ENCODE measurements at regions not wholly inside any gene's neighbourhood (a gene's known extent, or its start where the extent isn't known, plus 50 kb on each side); places are given as distances from the start of the nearest gene placed in this dataset.

DNA sequence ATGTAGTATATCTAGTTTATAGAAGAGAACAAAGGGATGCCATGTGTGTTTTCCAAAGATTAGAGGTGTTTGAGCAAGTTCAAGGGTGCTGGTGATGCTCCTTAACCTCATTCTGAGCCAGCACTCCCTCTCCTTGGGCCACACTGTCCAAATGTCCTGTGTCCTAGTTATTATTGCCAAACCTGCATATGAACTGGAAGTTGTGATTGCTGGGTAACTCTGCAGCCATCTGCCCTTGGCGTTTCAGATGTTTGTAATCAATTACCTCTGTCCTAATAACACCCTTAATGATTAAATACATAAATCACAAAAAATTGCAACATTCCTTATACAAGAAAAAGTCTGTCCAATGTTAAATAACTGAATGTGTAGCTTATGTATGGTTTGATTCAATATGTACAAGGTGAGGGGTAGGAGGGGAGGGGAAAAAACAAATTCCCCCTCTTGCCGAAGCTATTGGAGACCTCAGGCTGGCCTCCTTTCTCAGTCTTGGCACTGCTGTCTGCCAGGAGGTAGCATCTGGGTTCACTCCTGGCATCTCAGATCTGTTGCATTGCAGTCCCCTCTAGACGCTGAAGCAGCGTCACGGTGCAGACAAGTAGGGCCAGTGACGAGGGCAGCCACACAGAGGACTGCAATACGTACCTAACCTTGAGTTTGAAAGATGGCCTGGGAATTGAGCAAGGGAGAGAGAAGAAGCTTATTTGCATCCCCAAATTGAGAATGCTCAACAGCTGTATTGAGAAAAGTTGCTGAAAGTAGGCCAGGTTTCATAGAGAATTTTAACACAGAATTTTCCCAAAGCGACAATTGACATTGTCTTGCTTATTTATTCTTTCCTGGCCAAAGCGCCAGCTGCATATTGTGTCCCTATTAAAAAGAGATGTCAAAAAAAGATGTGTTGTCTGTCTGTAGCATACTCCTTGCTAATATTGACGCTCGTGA lies 89.6 kb upstream of the ARHGAP32 start:
- Histone ChIP-seq H3K9me3 (no peaks in the 10 kb centered on the region), H3K4me1 (peaks cover 0 to 31% (median 10%) of the 10 kb centered on the region in 12 donors), H3K27ac (no peak overlapping the region), H3K27me3 (peaks cover 0 to 4% (median 0%) of the 10 kb centered on the region in 9 donors), H3K36me3 (no peaks in the 10 kb centered on the region), H3K4me3 (no peak overlapping the region)
- no peak for TF ChIP-seq POLR2A (IDR thresholded peaks at IDR 0.05)
- TF ChIP-seq, protein P1, sequence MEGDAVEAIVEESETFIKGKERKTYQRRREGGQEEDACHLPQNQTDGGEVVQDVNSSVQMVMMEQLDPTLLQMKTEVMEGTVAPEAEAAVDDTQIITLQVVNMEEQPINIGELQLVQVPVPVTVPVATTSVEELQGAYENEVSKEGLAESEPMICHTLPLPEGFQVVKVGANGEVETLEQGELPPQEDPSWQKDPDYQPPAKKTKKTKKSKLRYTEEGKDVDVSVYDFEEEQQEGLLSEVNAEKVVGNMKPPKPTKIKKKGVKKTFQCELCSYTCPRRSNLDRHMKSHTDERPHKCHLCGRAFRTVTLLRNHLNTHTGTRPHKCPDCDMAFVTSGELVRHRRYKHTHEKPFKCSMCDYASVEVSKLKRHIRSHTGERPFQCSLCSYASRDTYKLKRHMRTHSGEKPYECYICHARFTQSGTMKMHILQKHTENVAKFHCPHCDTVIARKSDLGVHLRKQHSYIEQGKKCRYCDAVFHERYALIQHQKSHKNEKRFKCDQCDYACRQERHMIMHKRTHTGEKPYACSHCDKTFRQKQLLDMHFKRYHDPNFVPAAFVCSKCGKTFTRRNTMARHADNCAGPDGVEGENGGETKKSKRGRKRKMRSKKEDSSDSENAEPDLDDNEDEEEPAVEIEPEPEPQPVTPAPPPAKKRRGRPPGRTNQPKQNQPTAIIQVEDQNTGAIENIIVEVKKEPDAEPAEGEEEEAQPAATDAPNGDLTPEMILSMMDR (IDR thresholded peaks at IDR 0.05), result no peak
- 88 to 95% (median 93%) methylated on average over 11 of the region's 11 CpGs for WGBS, 4 donors
- DNase-seq, result no peak
- no peak for ATAC-seq
- intact Hi-C loops (cut with DNase I), result loop anchor here in 1 of 10 donors (5.0 kb wide), 1 partner anchor 41 kb away; no protein-coding TSS in a partner anchor

DNA sequence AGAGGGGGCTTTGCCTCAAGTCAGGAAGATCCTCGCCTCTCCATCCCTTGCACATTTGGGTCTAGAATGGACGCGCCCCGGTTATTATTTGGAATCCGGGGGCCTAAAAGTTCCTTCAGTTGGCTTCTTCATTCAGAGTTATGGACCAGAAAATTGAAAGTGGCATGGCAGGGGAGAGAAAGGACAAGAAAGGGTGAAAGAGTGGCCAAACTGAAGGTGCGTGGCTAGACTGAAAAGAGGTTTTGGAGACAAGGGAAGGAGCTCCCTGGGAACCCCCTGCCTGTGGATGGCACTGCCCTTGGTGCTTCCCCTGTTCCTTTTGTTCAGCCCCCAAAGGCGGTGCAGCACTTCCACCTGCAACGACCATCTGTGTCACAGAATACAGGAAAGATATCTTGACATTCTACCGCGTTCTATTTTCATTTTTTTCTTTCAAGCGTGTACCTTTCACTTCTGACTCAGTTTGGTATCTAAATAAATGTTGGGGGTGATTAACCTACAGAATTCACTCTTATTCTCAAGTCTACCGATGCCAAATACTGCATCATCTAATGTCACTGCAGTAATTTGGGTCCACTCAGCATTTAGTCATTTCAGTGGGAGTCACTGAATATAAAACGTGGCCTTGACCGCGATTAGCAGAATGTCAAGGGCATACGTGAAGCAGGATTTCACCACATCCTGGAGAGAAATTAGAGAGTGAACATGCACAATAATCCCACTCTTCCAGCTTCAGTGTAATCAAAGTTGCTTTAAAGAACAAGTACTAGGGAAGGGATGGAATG lies 88.1 kb upstream of the ARHGAP32 start:
- TF ChIP-seq, protein P1 (IDR thresholded peaks at IDR 0.05), result no peak
- TF ChIP-seq POLR2A (IDR thresholded peaks at IDR 0.05), result no peak
- peaks cover 0 to 39% (median 14%) of the 10 kb centered on the region in 12 donors for H3K4me1 ChIP-seq
- H3K9me3 ChIP-seq, result no peaks in the 10 kb centered on the region
- intact Hi-C loops (cut with DNase I), result loop anchor here in 1 of 10 donors (5.0 kb wide), 1 partner anchor 42 kb away; no protein-coding TSS in a partner anchor
- peaks cover 0 to 4% (median 0%) of the 10 kb centered on the region in 9 donors for H3K27me3 ChIP-seq
- H3K4me3 ChIP-seq, result peak overlapping the region; percentile 37 to 86 (median 58)
- peak overlapping the region in 4 of 12 donors; percentile 29 to 67 (median 46) for H3K27ac ChIP-seq
- no peak for ATAC-seq
- WGBS, 4 donors, result 52 to 65% (median 62%) methylated on average over 16 of the region's 16 CpGs
- H3K36me3 ChIP-seq, result no peaks in the 10 kb centered on the region
- DNase-seq, result no peak

DNA sequence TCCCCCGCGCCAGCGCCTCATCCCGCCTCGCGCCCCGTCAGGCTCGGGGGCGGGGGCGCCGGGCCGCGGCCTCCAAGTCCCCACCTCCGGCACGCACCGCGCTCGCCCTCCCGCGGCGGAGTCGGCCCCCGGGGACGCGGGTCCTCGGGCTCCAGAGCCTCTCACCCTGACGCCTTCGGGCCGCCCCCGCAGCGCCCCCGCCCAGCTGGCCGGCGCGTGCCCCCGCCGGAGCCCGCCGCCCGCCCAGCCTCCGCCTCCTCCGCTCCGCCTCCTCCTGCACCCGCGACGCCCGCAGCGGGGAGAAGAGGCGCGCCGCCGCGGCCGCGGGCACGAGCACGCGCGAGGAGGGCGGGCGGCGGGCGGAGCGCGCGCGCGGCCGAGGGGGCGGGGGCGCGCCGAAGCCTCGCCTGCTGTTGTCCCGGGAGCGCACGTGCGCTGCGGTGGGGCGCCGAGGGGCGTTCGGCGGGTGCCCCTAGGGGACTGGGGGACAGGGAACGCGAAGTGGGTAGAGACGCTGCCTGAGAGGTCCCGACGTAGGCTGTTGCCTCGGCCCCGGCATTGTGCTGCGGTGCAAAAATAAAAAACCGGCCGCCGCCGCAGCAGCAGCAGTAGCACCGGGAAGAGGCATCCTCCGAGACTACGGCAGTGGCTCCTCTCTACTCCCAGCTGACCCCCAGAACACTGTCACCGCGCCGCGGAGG lies 87.4 kb upstream of the ARHGAP32 start:
- Histone ChIP-seq H3K27me3 (peaks cover 0 to 4% (median 0%) of the 10 kb centered on the region in 9 donors), H3K36me3 (no peaks in the 10 kb centered on the region), H3K9me3 (no peaks in the 10 kb centered on the region), H3K4me3 (peak overlapping the region; percentile 37 to 86 (median 58)), H3K4me1 (peaks cover 0 to 37% (median 12%) of the 10 kb centered on the region in 12 donors), H3K27ac (peak overlapping the region in 4 of 12 donors; percentile 36 to 67 (median 60))
- no peak for TF ChIP-seq POLR2A (IDR thresholded peaks at IDR 0.05)
- TF ChIP-seq, protein P1 (IDR thresholded peaks at IDR 0.05), result no peak
- peak; percentile 71 to 96 (median 94) for ATAC-seq
- peak; percentile 78 to 91 (median 83) for DNase-seq
- WGBS, 4 donors, result 0 to 1% (median 0%) methylated on average over 25 to 103 of the region's 103 CpGs
- intact Hi-C loops (cut with DNase I), result loop anchor here in 2 of 10 donors (5.0 kb wide), 1 partner anchor 43 kb away; no protein-coding TSS in a partner anchor

Data from heart left ventricle (tissue), 16 donors.